ENCODE measurements at regions not wholly inside any gene's neighbourhood (a gene's known extent, or its start where the extent isn't known, plus 50 kb on each side); places are given as distances from the start of the nearest gene placed in this dataset.

DNA sequence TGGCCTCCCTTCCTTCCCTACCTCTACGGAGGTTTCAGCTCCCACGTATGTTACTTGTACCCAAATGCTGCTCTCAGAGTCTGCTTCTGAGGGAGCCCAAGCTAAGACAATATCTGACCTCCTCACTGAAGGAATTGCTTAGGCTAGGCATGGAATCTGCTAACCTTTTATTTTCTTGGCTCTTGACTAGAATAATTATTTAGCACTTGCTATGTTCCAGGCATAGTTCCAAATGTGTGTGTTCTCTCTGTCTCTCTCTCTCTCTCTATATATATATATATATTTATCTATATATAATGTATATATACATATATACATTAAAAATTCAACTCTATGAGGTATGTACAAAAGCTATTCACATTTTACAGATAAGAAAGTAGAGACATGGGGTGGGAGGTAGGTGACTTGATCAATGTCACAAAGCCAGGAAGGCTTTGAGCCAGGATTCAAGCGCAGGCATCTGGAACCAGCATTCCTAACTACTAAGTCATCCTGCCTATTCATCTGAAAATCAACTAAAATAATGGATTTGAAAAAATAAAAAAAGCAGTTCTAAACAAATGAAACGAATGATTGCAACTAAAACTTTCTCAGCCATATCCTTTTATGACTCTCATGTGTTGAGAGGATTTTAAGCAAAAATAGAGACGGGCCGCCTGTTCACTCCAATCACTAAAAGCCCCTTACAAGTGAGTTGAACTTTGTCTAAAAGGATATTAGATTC, 189.7 kb upstream of the JAG1 start:
- TF ChIP-seq CTCF (IDR thresholded peaks at IDR 0.05) = no peak
- TF ChIP-seq POLR2A (IDR thresholded peaks at IDR 0.05; ENCODE audit: low read depth) = no peak
